Neural cell (in vitro differentiated cells): ENCODE measurements at regions not wholly inside any gene's neighbourhood (a gene's known extent, or its start where the extent isn't known, plus 50 kb on each side); places are given as distances from the start of the nearest gene placed in this dataset.

Source experiments
- H2AFZ ChIP-seq: fragments of 200-600, 300-800 bp; sonication (generic), shearing (Covaris generic); 2 replicates; pipeline ENCODE4 v1.6.0; 2014; ENCODE audit warnings: low read depth, mild to moderate bottlenecking, antibody characterized with exemption, low read length, moderate library complexity
- H3F3A ChIP-seq: fragments of 200-600 bp; shearing (Covaris generic); 2 replicates; pipeline ENCODE4 v1.6.1; 2016; ENCODE audit warnings: mild to moderate bottlenecking, moderate library complexity, mixed read lengths, antibody characterized with exemption, low read length; ENCODE audit not compliant: insufficient read depth, poor library complexity, severe bottlenecking
- H3K27ac ChIP-seq: fragments of 200-600, 300-800 bp; sonication (generic), shearing (Covaris generic); 2 replicates; pipeline ENCODE4 v1.5.1; 2014; ENCODE audit warnings: mild to moderate bottlenecking, low read length, moderate library complexity
- H3K27me3 ChIP-seq: fragments of 300-800, 200-600 bp; sonication (generic), shearing (Covaris generic); 2 replicates; pipeline ENCODE4 v1.6.0; 2014; ENCODE audit warnings: mild to moderate bottlenecking, low read depth, low read length, moderate library complexity; ENCODE audit not compliant: insufficient read depth
- H3K36me3 ChIP-seq: fragments of 300-800, 200-600 bp; sonication (generic), shearing (Covaris generic); 2 replicates; pipeline ENCODE4 v1.5.1; 2014; ENCODE audit warnings: mild to moderate bottlenecking, antibody characterized with exemption, low read length, moderate library complexity; ENCODE audit not compliant: insufficient read depth
- H3K4me2 ChIP-seq: fragments of 300-800, 200-600 bp; sonication (generic), shearing (Covaris generic); 2 replicates; pipeline ENCODE4 v1.6.0; 2014; ENCODE audit warnings: mild to moderate bottlenecking, low read length
- H3K4me3 ChIP-seq: fragments of 300-800, 200-600 bp; sonication (generic), shearing (Covaris generic); 2 replicates; pipeline ENCODE4 v1.5.1; 2014; ENCODE audit warnings: mild to moderate bottlenecking, low read length, moderate library complexity
- H3K79me2 ChIP-seq: fragments of 200-600 bp; shearing (Covaris generic); replicated peaks from 2 replicates; pipeline ENCODE4 v1.6.0; 2014; ENCODE audit warnings: mild to moderate bottlenecking, low read length, moderate library complexity; ENCODE audit not compliant: insufficient read depth
- H3K9ac ChIP-seq: fragments of 300-800, 200-600 bp; sonication (generic), shearing (Covaris generic); 2 replicates; pipeline ENCODE4 v1.6.1; 2016; ENCODE audit warnings: mild to moderate bottlenecking, low read length, mixed read lengths
- H3K9me2 ChIP-seq: fragments of 200-600 bp; shearing (Covaris generic); 2 replicates; pipeline ENCODE4 v1.6.1; 2016; ENCODE audit warnings: mild to moderate bottlenecking, low read length, mixed read lengths; ENCODE audit not compliant: insufficient read depth
- H3K9me3 ChIP-seq: fragments of 200-600, 300-800 bp; sonication (generic), shearing (Covaris generic); 2 replicates; pipeline ENCODE4 v1.6.1; 2016; ENCODE audit warnings: mild to moderate bottlenecking, mixed run types, low read length, moderate library complexity, mixed read lengths
- H4K20me1 ChIP-seq: fragments of 200-600 bp; shearing (Covaris generic); 2 replicates; pipeline ENCODE4 v1.6.1; 2016; ENCODE audit warnings: mild to moderate bottlenecking, mixed run types; ENCODE audit not compliant: insufficient read depth
- EP300 ChIP-seq: fragments of 450-650 bp; conservative IDR thresholded peaks from 2 replicates; pipeline ENCODE4 v1.6.1; 2014; ENCODE audit warnings: antibody characterized with exemption, mild to moderate bottlenecking, moderate library complexity; ENCODE audit not compliant: poor library complexity, severe bottlenecking
- EZH2 ChIP-seq: fragments of 200-600, 300-800 bp; shearing (Covaris generic), sonication (generic); IDR thresholded peaks from 2 replicates; pipeline ENCODE4 v1.6.1; 2014; ENCODE audit warnings: antibody characterized with exemption, low read length, borderline replicate concordance, mild to moderate bottlenecking; ENCODE audit not compliant: insufficient read depth, poor library complexity, severe bottlenecking
- MXI1 ChIP-seq: fragments of 450-650 bp; conservative IDR thresholded peaks from 2 replicates; pipeline ENCODE4 v1.6.1; 2014; ENCODE audit warnings: antibody characterized with exemption, mild to moderate bottlenecking; ENCODE audit not compliant: poor library complexity, severe bottlenecking
- POLR2AphosphoS5 ChIP-seq: IDR thresholded peaks from 2 replicates; pipeline ENCODE4 v1.6.1; 2012
- RAD21 ChIP-seq: fragments of 450-650 bp; conservative IDR thresholded peaks from 2 replicates; pipeline ENCODE4 v1.6.1; 2014; ENCODE audit warnings: antibody characterized with exemption, mild to moderate bottlenecking, moderate library complexity
- SMC3 ChIP-seq: fragments of 450-650 bp; conservative IDR thresholded peaks from 2 replicates; pipeline ENCODE4 v1.6.1; 2014; ENCODE audit warnings: antibody characterized with exemption, mild to moderate bottlenecking, moderate library complexity; ENCODE audit not compliant: poor library complexity
- TAF1 ChIP-seq: IDR thresholded peaks from 2 replicates; pipeline ENCODE4 v1.6.1; 2012; ENCODE audit warnings: low read depth
- TF ChIP-seq, protein P1 (sequence below): IDR thresholded peaks from 2 replicates; pipeline ENCODE4 v1.6.1; 2012; ENCODE audit warnings: borderline replicate concordance
- TF ChIP-seq, protein P2 (sequence below): fragments of 450-650 bp; IDR thresholded peaks from 2 replicates; pipeline ENCODE4 v1.5.1; 2014; ENCODE audit warnings: antibody characterized with exemption, mild to moderate bottlenecking, moderate library complexity; ENCODE audit not compliant: poor library complexity, severe bottlenecking

DNA sequence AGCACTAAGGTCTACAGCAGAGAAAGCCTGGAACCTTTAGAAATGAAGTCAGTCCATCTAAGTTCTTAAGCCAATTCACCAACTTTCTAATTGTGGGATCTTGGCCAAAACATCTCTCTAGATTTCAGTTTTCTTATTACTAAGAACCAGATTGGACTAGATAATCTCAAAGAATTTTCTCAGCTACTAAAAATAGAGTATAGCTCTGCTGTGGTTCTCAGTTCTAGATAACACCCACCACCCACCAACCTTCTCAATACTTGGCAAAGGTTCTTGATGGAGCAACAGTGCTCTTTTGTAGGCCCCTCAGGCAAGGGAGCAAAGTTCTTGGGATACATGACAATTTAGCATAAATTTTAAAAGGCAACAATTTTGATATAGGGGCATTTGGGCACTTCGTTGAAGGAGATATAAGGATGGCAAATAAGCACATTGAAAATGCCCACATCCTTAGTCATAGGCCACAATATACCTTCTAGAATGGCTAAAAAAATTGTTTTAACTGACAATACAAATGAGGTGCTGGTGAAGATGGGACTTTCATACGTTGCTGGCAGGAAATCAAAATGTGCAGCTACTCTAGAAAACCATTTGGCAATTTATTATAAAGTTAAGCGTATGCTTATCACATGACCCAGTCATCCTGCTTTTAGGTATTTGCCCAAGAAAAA is 74.4 kb upstream of the TMEM132E start:
- TF ChIP-seq EZH2 = no peak
- Histone ChIP-seq H3K9me3 (no peaks in the 10 kb centered on the region), H3K79me2 (no peaks in the 10 kb centered on the region), H3K27me3 (peaks cover 18% of the 10 kb centered on the region), H2AFZ (no peak overlapping the region), H3K9me2 (no peaks in the 10 kb centered on the region), H3K36me3 (no peaks in the 10 kb centered on the region), H3K4me2 (no peak overlapping the region), H3K9ac (no peak overlapping the region), H4K20me1 (no peaks in the 10 kb centered on the region), H3F3A (no peaks in the 10 kb centered on the region), H3K4me3 (no peak overlapping the region), H3K27ac (no peak overlapping the region)

DNA sequence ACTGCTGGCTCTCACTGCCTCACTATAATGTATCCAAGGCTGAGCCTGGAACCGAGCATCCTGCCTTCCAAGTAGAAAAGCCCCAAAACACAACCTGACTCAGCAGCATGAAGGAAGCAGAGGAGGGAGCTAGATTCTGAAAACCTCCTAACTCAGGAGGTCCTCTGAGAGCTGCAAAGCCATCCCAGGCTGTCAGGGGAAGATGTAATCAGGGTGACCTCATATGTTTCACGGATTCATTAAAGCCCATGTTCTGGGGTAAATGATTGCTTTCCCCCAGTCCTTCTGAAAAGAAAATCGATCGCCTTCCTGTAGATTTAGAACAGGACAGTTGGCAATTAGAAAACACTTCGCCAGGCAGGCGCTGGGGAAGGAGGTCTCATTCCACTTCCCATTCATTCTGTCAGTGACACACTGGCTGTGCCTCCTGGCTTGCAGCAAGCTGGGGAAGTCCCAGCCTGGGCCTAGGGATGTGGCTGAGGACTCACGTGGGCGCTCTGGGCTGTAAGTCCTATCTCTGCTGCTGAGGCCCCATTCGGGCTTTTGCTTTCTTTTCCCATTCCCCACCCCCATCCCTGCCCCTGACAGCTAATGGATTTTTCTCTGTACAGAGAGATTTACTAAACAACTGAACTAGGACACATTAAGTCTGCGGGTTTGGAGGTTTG is 75.7 kb upstream of the TMEM132E start:
- TF ChIP-seq EZH2 (no peak), TAF1 (no peak), RAD21 (no peak), SMC3 (no peak), EP300 (no peak), POLR2AphosphoS5 (no peak), MXI1 (no peak)
- TF ChIP-seq, protein P1, sequence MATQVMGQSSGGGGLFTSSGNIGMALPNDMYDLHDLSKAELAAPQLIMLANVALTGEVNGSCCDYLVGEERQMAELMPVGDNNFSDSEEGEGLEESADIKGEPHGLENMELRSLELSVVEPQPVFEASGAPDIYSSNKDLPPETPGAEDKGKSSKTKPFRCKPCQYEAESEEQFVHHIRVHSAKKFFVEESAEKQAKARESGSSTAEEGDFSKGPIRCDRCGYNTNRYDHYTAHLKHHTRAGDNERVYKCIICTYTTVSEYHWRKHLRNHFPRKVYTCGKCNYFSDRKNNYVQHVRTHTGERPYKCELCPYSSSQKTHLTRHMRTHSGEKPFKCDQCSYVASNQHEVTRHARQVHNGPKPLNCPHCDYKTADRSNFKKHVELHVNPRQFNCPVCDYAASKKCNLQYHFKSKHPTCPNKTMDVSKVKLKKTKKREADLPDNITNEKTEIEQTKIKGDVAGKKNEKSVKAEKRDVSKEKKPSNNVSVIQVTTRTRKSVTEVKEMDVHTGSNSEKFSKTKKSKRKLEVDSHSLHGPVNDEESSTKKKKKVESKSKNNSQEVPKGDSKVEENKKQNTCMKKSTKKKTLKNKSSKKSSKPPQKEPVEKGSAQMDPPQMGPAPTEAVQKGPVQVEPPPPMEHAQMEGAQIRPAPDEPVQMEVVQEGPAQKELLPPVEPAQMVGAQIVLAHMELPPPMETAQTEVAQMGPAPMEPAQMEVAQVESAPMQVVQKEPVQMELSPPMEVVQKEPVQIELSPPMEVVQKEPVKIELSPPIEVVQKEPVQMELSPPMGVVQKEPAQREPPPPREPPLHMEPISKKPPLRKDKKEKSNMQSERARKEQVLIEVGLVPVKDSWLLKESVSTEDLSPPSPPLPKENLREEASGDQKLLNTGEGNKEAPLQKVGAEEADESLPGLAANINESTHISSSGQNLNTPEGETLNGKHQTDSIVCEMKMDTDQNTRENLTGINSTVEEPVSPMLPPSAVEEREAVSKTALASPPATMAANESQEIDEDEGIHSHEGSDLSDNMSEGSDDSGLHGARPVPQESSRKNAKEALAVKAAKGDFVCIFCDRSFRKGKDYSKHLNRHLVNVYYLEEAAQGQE = no peak
- TF ChIP-seq, protein P2, sequence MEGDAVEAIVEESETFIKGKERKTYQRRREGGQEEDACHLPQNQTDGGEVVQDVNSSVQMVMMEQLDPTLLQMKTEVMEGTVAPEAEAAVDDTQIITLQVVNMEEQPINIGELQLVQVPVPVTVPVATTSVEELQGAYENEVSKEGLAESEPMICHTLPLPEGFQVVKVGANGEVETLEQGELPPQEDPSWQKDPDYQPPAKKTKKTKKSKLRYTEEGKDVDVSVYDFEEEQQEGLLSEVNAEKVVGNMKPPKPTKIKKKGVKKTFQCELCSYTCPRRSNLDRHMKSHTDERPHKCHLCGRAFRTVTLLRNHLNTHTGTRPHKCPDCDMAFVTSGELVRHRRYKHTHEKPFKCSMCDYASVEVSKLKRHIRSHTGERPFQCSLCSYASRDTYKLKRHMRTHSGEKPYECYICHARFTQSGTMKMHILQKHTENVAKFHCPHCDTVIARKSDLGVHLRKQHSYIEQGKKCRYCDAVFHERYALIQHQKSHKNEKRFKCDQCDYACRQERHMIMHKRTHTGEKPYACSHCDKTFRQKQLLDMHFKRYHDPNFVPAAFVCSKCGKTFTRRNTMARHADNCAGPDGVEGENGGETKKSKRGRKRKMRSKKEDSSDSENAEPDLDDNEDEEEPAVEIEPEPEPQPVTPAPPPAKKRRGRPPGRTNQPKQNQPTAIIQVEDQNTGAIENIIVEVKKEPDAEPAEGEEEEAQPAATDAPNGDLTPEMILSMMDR = no peak

More for the DNA sequence above, 75.7 kb upstream of the TMEM132E start:
- H3K27me3 ChIP-seq = peaks cover 18% of the 10 kb centered on the region
- H2AFZ ChIP-seq = no peak overlapping the region
- H3F3A ChIP-seq = no peaks in the 10 kb centered on the region
- no peak overlapping the region for H3K27ac ChIP-seq
- no peak overlapping the region for H3K4me2 ChIP-seq
- no peak overlapping the region for H3K9ac ChIP-seq
- H3K79me2 ChIP-seq = no peaks in the 10 kb centered on the region
- H4K20me1 ChIP-seq = no peaks in the 10 kb centered on the region
- no peak overlapping the region for H3K4me3 ChIP-seq
- no peaks in the 10 kb centered on the region for H3K9me2 ChIP-seq
- H3K9me3 ChIP-seq = no peaks in the 10 kb centered on the region
- H3K36me3 ChIP-seq = no peaks in the 10 kb centered on the region
